OCI-LY3 (cell line): ENCODE measurements at regions not wholly inside any gene's neighbourhood (a gene's known extent, or its start where the extent isn't known, plus 50 kb on each side); places are given as distances from the start of the nearest gene placed in this dataset.

Experiments
- H2AFZ ChIP-seq: fragments of 200-600, 300-600 bp; shearing (Covaris generic); 2 replicates; pipeline ENCODE4 v1.6.0; 2014; ENCODE audit warnings: antibody characterized with exemption, low read depth, low read length
- H3K27ac ChIP-seq: fragments of 200-600, 300-600 bp; sonication (generic); 2 replicates; pipeline ENCODE4 v1.5.1; 2014; ENCODE audit warnings: mild to moderate bottlenecking, low read length, moderate library complexity, mixed read lengths
- H3K27me3 ChIP-seq: fragments of 200-600, 300-600 bp; sonication (generic); 2 replicates; pipeline ENCODE4 v1.6.1; 2014; ENCODE audit warnings: low read depth, low read length, mixed read lengths
- H3K36me3 ChIP-seq: fragments of 200-600, 300-600 bp; sonication (generic); replicated peaks from 2 replicates; pipeline ENCODE3; 2014; ENCODE audit warnings: low read depth, low read length, mixed read lengths
- H3K4me1 ChIP-seq: fragments of 300-600, 200-600 bp; sonication (generic); 2 replicates; pipeline ENCODE4 v1.6.1; 2014; ENCODE audit warnings: low read length, mixed read lengths
- H3K4me2 ChIP-seq: fragments of 200-600, 300-600 bp; sonication (generic); 2 replicates; pipeline ENCODE4 v1.6.1; 2014; ENCODE audit warnings: low read length, mixed read lengths
- H3K4me3 ChIP-seq: fragments of 300-600, 200-600 bp; sonication (generic); 2 replicates; pipeline ENCODE4 v1.5.1; 2014; ENCODE audit warnings: antibody characterized with exemption, mild to moderate bottlenecking, low read length, moderate library complexity
- H3K79me2 ChIP-seq: fragments of 300-600, 200-600 bp; shearing (Covaris generic); 2 replicates; pipeline ENCODE4 v1.6.1; 2014; ENCODE audit warnings: mild to moderate bottlenecking, low read length, mixed read lengths
- H3K9ac ChIP-seq: fragments of 300-600, 200-600 bp; shearing (Covaris generic); 2 replicates; pipeline ENCODE4 v1.6.0; 2014; ENCODE audit warnings: mild to moderate bottlenecking, low read length, moderate library complexity
- H3K9me3 ChIP-seq: fragments of 200-600, 300-600 bp; shearing (Covaris generic); 2 replicates; pipeline ENCODE4 v1.6.1; 2014; ENCODE audit warnings: low read length, mixed read lengths; ENCODE audit not compliant: insufficient read depth
- H4K20me1 ChIP-seq: fragments of 200-600, 300-600 bp; sonication (generic); 2 replicates; pipeline ENCODE4 v1.6.1; 2016; ENCODE audit warnings: low read length, mixed read lengths; ENCODE audit not compliant: insufficient read depth
- CTCF ChIP-seq: fragments of 200-600, 300-600 bp; sonication (generic); IDR thresholded peaks from 2 replicates; pipeline ENCODE4 v1.5.1; 2014; ENCODE audit warnings: antibody characterized with exemption, low read length, low read depth
- EZH2phosphoT487 ChIP-seq: fragments of 200-600 bp; shearing (Covaris generic); IDR thresholded peaks from 2 replicates; pipeline ENCODE4 v1.6.1; 2018; ENCODE audit warnings: antibody characterized with exemption, mixed run types, low read depth

GRCh38 chr14:85766295-85766694 is 236.4 kb downstream of the FLRT2 start:
- Histone ChIP-seq H3K79me2 (no peaks in the 10 kb centered on the region), H3K4me1 (no peaks in the 10 kb centered on the region), H3K27ac (no peak overlapping the region), H3K4me2 (no peak overlapping the region), H3K9me3 (no peaks in the 10 kb centered on the region), H3K4me3 (no peak overlapping the region), H2AFZ (no peak overlapping the region), H3K36me3 (no peaks in the 10 kb centered on the region), H4K20me1 (no peaks in the 10 kb centered on the region), H3K27me3 (no peaks in the 10 kb centered on the region), H3K9ac (no peak overlapping the region)
- no peak for TF ChIP-seq CTCF
- TF ChIP-seq EZH2phosphoT487: no peak

GRCh38 chr14:85764822-85765221 is 234.9 kb downstream of the FLRT2 start:
- no peak overlapping the region for H2AFZ ChIP-seq
- H3K27ac ChIP-seq: no peak overlapping the region
- no peaks in the 10 kb centered on the region for H3K9me3 ChIP-seq
- H3K9ac ChIP-seq: no peak overlapping the region
- H3K4me3 ChIP-seq: no peak overlapping the region
- no peaks in the 10 kb centered on the region for H3K36me3 ChIP-seq
- no peaks in the 10 kb centered on the region for H4K20me1 ChIP-seq
- no peaks in the 10 kb centered on the region for H3K79me2 ChIP-seq
- no peaks in the 10 kb centered on the region for H3K4me1 ChIP-seq
- no peak overlapping the region for H3K4me2 ChIP-seq
- H3K27me3 ChIP-seq: no peaks in the 10 kb centered on the region
- TF ChIP-seq CTCF (no peak), EZH2phosphoT487 (no peak)

DNA sequence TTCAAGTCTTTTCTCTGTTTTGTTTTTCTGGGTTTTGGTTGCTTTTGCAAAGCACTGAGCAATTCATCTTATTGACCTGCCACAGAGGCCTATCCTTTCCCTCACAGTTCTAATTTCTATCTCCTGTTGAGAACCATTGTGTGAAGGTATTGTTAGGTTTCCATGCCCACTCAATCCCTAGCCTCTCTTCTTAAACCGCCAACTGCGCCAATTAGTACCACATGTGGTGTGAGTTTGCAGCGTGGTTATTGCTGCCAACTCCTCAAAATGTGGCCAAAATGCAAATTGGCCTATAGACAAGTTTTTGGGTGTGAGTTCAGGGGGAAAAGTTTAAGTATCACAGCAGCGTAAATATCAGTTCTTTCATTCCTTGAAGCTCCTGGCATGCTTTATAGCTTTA is 232.6 kb downstream of the FLRT2 start:
- TF ChIP-seq EZH2phosphoT487: no peak
- TF ChIP-seq CTCF: no peak
- no peaks in the 10 kb centered on the region for H3K9me3 ChIP-seq
- no peaks in the 10 kb centered on the region for H3K36me3 ChIP-seq
- H3K9ac ChIP-seq: no peak overlapping the region
- no peak overlapping the region for H3K4me2 ChIP-seq
- no peak overlapping the region for H3K4me3 ChIP-seq
- H4K20me1 ChIP-seq: no peaks in the 10 kb centered on the region
- H3K27me3 ChIP-seq: no peaks in the 10 kb centered on the region
- no peaks in the 10 kb centered on the region for H3K79me2 ChIP-seq
- H3K4me1 ChIP-seq: no peaks in the 10 kb centered on the region
- H3K27ac ChIP-seq: no peak overlapping the region
- no peak overlapping the region for H2AFZ ChIP-seq

DNA sequence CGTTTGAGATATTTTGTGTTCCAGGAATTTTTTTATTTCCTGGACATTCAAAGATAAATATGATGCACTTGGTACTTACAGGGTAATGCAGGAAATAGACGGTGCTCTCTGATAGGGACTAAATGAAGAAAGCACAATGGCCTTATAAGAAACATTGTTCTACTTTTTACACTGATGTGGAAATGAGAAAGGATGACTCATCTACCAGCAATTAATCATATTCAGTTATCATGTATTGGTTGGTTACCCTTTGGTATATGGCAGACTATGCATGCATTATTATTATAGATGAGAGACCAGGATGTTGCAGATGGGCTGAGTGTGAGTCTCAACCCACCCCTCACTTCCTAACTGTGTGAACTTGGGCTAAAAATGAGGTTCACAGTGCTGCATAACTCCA is 222.2 kb downstream of the FLRT2 start:
- Histone ChIP-seq H3K27me3 (no peaks in the 10 kb centered on the region), H3K4me1 (no peaks in the 10 kb centered on the region), H3K9me3 (no peaks in the 10 kb centered on the region), H2AFZ (no peak overlapping the region), H4K20me1 (no peaks in the 10 kb centered on the region), H3K79me2 (no peaks in the 10 kb centered on the region), H3K4me2 (no peak overlapping the region), H3K27ac (no peak overlapping the region), H3K36me3 (no peaks in the 10 kb centered on the region), H3K4me3 (no peak overlapping the region), H3K9ac (no peak overlapping the region)
- TF ChIP-seq EZH2phosphoT487 (no peak), CTCF (no peak)
